Fibroblast of pulmonary artery (primary cell): ENCODE measurements at regions not wholly inside any gene's neighbourhood (a gene's known extent, or its start where the extent isn't known, plus 50 kb on each side); places are given as distances from the start of the nearest gene placed in this dataset.

ENCODE experiments used
- DNase-seq: peaks from one replicate; pipeline ENCODE4 v3.0.0-alpha.2; 2010; ENCODE audit warnings: low read depth
- H3K4me3 ChIP-seq: replicated peaks from 2 replicates; pipeline ENCODE4 v1.5.1; 2011; ENCODE audit warnings: low read depth, mild to moderate bottlenecking, control low read depth, low read length, moderate library complexity
- CTCF ChIP-seq: IDR thresholded peaks from 2 replicates; pipeline ENCODE4 v1.5.1; 2011; ENCODE audit warnings: mild to moderate bottlenecking, control low read depth, low read length, inconsistent platforms; ENCODE audit errors: missing control alignments

DNA sequence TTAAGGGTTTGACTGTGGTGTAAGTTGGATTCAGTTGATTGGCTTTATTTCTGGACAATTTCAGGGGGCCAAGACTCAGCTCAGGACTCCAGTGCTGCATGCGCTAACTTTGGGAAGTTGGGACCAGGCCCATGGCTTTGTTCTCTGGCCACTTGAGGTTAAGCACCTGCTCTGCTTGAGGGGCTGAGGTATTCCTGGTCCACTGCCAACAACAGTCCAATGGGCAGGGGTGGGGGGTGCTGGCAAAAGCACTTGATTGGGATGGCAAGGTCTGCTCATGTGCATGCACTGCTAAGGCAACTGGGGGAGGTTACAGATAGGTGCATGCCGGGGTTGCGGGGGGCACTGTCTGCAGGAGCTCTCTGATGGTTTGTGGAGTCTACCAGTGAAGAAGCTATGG lies 52.6 kb upstream of the ASB17 start:
- no peak for TF ChIP-seq CTCF
- H3K4me3 ChIP-seq: no peak overlapping the region
- no peak for DNase-seq

- no peak for TF ChIP-seq CTCF
- peak; percentile 78 for DNase-seq
- no peak overlapping the region for H3K4me3 ChIP-seq
Observed at GRCh38 chr1:75985827-75986226, 53.6 kb upstream of the ASB17 start.

GRCh38 chr1:75986478-75986877 lies 54.3 kb upstream of the ASB17 start:
- DNase-seq: peak; percentile 43
- H3K4me3 ChIP-seq: no peak overlapping the region

DNA sequence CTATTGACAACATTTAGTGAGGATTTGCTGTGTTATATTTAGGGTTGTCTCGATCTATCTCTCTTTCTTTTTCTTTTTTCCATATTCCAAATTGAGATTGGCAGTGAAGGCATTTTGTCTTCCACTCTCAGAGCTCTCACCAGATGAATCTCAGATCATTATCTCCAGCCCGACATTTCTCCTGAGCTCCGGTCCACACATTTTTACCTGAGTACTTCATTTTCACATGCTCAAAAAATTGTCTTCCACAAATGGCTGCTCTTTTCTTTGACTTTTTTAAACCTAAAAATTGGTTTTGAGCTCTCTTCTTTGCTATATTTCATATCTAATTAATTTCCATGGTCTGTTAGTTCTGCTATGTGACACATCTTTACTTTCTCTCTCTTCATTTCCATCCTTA lies 56.9 kb upstream of the ASB17 start:
- no peak overlapping the region for H3K4me3 ChIP-seq
- DNase-seq: no peak
- TF ChIP-seq CTCF: no peak

More at GRCh38 chr1:75986478-75986877, 54.3 kb upstream of the ASB17 start:
- TF ChIP-seq CTCF: no peak

GRCh38 chr1:75990686-75991085 lies 58.5 kb upstream of the ASB17 start:
- no peak for TF ChIP-seq CTCF
- no peak for DNase-seq
- no peak overlapping the region for H3K4me3 ChIP-seq

- H3K4me3 ChIP-seq: no peak overlapping the region
- peak; percentile 90 for DNase-seq
- peak; percentile 81 for TF ChIP-seq CTCF
Observed at GRCh38 chr1:75991497-75992114, 59.4 kb upstream of the ASB17 start.

GRCh38 chr1:75992312-75992711 lies 60.1 kb upstream of the ASB17 start:
- no peak for DNase-seq

More at GRCh38 chr1:75992312-75992711, 60.1 kb upstream of the ASB17 start:
- no peak overlapping the region for H3K4me3 ChIP-seq
- TF ChIP-seq CTCF: no peak
